ENCODE measurements at regions not wholly inside any gene's neighbourhood (a gene's known extent, or its start where the extent isn't known, plus 50 kb on each side); places are given as distances from the start of the nearest gene placed in this dataset.

DNA sequence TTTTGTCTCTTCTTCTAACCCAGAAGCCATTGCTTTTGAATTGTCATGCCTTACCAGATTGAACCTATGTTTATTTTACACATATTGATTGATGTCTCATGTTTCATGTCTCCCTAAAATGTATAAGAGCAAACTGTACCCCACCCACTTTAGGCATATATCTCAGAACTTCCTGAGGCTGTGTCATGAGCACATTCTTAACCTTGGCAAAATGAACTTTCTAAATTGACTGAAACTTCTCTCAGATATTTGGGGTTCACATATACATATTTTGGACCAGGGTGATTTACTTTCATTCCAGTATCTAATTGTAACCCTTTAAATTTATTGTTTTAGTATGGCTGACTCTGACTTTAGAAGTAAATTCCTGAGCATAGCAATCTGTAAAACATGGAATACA, 723.9 kb upstream of the PCDH20 start:
- Histone ChIP-seq H3K4me1 (ENCODE audit: low read depth) (no peaks in the 10 kb centered on the region), H3K4me3 (no peak overlapping the region), H3K9me3 (peaks cover 38% of the 10 kb centered on the region), H3K36me3 (ENCODE audit: low read depth) (no peaks in the 10 kb centered on the region)
- TF ChIP-seq, protein P1, sequence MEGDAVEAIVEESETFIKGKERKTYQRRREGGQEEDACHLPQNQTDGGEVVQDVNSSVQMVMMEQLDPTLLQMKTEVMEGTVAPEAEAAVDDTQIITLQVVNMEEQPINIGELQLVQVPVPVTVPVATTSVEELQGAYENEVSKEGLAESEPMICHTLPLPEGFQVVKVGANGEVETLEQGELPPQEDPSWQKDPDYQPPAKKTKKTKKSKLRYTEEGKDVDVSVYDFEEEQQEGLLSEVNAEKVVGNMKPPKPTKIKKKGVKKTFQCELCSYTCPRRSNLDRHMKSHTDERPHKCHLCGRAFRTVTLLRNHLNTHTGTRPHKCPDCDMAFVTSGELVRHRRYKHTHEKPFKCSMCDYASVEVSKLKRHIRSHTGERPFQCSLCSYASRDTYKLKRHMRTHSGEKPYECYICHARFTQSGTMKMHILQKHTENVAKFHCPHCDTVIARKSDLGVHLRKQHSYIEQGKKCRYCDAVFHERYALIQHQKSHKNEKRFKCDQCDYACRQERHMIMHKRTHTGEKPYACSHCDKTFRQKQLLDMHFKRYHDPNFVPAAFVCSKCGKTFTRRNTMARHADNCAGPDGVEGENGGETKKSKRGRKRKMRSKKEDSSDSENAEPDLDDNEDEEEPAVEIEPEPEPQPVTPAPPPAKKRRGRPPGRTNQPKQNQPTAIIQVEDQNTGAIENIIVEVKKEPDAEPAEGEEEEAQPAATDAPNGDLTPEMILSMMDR (IDR thresholded peaks at IDR 0.05) = no peak
- ATAC-seq (no peak), DNase-seq (no peak)
- intact Hi-C loops (cut with DNase I, micrococcal nuclease) = no loop called here

DNA sequence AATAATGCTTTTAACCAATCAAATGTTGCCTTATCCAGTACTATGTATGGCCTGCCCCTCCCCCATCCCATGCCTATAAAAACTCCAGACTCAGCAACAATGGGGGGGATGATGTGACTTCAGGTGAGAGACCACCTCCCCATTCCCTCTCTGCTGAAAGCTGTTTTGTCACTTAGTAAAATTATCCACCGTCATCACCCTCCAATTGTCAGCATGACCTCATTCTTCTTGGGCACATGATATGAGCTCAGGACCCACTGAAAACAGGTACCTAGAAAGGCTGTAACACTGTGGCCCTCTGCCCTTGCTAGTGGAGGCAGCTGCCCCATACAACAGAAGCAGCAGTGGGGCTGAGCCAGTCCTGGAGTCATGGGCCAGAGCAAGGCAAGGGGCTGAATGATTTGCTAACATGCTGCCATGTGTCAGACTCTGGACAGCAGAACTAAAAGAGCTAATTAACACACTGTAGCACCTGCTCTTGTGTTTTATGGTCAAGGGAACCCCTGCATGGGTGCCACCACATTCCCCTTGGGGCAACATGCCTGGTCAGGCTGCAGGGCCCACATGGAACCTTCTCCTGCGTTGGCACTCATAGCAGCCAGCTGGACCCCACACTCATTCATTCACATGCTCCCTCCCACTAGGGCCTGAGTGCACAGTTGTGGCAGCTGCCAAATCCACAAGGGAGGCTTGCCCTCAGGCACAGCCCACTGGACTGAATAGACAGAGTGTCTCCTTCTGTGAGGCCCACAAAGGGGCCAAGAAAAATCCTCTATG, 722.2 kb upstream of the PCDH20 start:
- intact Hi-C loops (cut with DNase I, micrococcal nuclease) = no loop called here
- H3K9me3 ChIP-seq = peaks cover 27% of the 10 kb centered on the region
- ATAC-seq (no peak), DNase-seq (no peak)
- H3K4me1 ChIP-seq (ENCODE audit: low read depth) = no peaks in the 10 kb centered on the region
- H3K36me3 ChIP-seq (ENCODE audit: low read depth) = no peaks in the 10 kb centered on the region
- no peak overlapping the region for H3K4me3 ChIP-seq
- TF ChIP-seq, protein P1 (IDR thresholded peaks at IDR 0.05) = no peak

DNA sequence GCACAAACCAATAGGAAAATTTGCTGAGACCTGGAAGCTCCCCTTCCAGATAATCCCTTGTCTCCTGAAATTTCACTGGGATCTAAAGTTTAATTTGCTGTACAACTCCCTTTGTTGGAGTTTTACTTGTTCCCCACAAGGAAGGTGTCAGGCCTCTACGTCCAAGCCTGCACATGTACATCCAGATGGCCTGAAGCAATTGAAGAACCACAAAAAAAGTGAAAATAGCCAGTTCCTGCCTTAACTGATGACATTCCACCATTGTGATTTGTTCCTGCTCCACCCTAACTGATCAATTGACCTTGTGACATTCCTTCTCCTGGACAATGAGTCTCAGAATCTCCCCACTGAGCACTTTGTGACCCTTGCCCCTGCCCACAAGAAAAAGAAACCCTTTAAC, 716.0 kb upstream of the PCDH20 start:
- TF ChIP-seq, protein P1 (IDR thresholded peaks at IDR 0.05) = no peak
- H3K4me1 ChIP-seq (ENCODE audit: low read depth) = no peaks in the 10 kb centered on the region
- no peak for ATAC-seq

DNA sequence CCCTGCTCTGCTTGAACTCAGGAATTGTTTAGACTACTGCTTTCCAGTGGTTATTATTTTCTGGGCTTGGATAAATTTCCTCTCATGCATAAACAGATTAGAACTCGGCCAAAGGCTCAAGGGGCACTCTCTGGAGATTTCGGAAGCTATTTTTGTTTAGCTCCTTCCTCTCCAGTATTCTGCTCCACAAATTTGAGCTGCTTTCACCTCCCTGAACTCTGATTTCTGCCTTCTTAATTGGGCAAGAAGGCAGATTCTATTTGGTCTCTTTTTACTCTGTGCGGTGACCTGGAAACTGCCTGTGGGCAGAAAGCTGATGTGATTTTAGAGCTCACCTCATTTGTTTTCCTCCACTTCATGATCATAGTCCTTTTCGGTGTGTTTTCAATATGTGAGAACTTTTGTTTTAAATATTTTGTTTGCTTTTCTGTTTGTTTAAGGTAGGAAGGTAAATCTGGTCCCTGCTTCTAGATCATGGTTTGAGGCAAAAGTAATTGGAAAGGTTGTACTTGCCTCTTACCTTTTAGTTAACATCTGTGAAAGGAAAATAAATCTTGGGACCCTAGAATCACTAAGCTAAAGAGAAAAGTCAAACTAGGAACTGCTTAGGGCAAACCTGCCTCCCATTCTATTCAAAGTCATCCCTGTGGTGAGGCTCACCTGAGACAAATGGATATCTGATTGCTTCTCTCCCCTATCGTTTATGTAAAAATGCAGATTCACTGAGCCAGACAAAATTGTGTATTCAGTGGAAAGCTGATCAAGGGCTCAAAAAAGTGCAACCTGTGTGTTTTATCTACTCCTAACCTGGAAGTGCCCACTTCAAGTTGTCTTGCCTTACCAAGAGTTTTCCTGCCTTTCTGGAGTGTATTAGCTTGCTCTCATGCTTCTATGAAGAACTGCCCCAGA, 714.7 kb upstream of the PCDH20 start:
- H3K9me3 ChIP-seq = peaks cover 10% of the 10 kb centered on the region
- ATAC-seq (no peak), DNase-seq (no peak)
- TF ChIP-seq, protein P1 (IDR thresholded peaks at IDR 0.05) = no peak
- H3K36me3 ChIP-seq (ENCODE audit: low read depth) = no peaks in the 10 kb centered on the region
- intact Hi-C loops (cut with DNase I, micrococcal nuclease) = no loop called here
- no peak overlapping the region for H3K4me3 ChIP-seq
- no peaks in the 10 kb centered on the region for H3K4me1 ChIP-seq (ENCODE audit: low read depth)

More for the DNA sequence above, 716.0 kb upstream of the PCDH20 start:
- Histone ChIP-seq H3K4me3 (no peak overlapping the region), H3K36me3 (ENCODE audit: low read depth) (no peaks in the 10 kb centered on the region), H3K9me3 (peaks cover 10% of the 10 kb centered on the region)
- intact Hi-C loops (cut with DNase I, micrococcal nuclease) = no loop called here
- no peak for DNase-seq

DNA sequence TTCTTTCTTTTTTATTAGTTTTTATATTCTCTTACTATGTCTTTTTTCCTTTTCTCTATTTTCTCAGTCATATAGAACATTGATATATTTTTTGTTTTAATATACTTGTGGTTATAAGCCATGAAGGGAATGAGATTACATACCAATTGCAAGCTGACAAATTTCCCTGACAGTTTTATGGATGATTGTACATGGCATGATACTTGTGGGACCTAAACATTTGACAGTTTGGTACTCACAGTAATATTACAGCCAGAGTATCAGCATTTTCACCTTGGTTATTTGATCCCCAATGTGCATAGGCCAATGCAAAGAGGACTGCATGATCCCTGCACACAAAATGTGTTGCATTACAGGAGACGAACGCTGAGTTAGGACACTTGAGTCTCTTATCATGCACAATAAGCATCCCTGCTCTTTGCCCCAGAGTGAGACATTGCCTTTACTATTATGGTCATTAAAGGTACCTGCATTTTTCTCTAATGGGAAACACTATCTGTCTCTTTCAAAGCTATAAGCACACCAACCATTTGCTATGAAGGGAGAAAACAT, 713.4 kb upstream of the PCDH20 start:
- Histone ChIP-seq H3K36me3 (ENCODE audit: low read depth) (no peaks in the 10 kb centered on the region), H3K9me3 (peaks cover 10% of the 10 kb centered on the region), H3K4me1 (ENCODE audit: low read depth) (no peaks in the 10 kb centered on the region), H3K4me3 (no peak overlapping the region)
- intact Hi-C loops (cut with DNase I, micrococcal nuclease) = no loop called here
- no peak for ATAC-seq
- TF ChIP-seq, protein P1 (IDR thresholded peaks at IDR 0.05) = no peak
- DNase-seq = no peak

Measured in mucosa of descending colon (tissue), 3 donors.